OCI-LY7 (cell line): ENCODE measurements at regions not wholly inside any gene's neighbourhood (a gene's known extent, or its start where the extent isn't known, plus 50 kb on each side); places are given as distances from the start of the nearest gene placed in this dataset.
"Not testable (repeated sequence)": the region's sequence is repeated elsewhere in the genome, so short reads cannot be mapped to it uniquely, and the experiment has no call there.

Experiments
- BruUV-seq: library from RNA; stranded (reverse); fragments of 400-500 nt; replicated peaks from 2 replicates; lab custom pipeline; 2021; lab: Mats Ljungman, UMichigan
- CTCF ChIA-PET: fragments of 300-600 bp; sonication (Branson Sonifier 250); formaldehyde crosslinking; loops from one replicate; lab custom pipeline; 2022; ENCODE audit warnings: antibody characterized with exemption; ENCODE audit not compliant: unreplicated experiment; lab: Charles Lee
- POLR2A ChIA-PET: fragments of 300-600 bp; sonication (Branson Sonifier 250); formaldehyde crosslinking; loops from one replicate; lab custom pipeline; 2022; ENCODE audit warnings: antibody characterized with exemption; lab: Charles Lee
- DNase-seq: peaks from one replicate; pipeline ENCODE4 v3.0.0-alpha.2; 2015; ENCODE audit warnings: low spot score
- H2AFZ ChIP-seq: fragments of 200-600 bp; sonication (generic), shearing (Covaris generic); 2 replicates; pipeline ENCODE4 v1.6.1; 2014; ENCODE audit warnings: mild to moderate bottlenecking, antibody characterized with exemption, low read length, moderate library complexity
- H3K27ac ChIP-seq: fragments of 200-600 bp; sonication (generic); 2 replicates; pipeline ENCODE4 v1.5.1; 2014; ENCODE audit warnings: mixed run types, low read depth, mild to moderate bottlenecking, moderate library complexity, low read length, inconsistent platforms; ENCODE audit not compliant: poor library complexity, severe bottlenecking
- H3K36me3 ChIP-seq: fragments of 200-600 bp; sonication (generic); 2 replicates; pipeline ENCODE4 v1.6.1; 2014; ENCODE audit warnings: mild to moderate bottlenecking, antibody characterized with exemption, low read length, moderate library complexity, mixed read lengths; ENCODE audit not compliant: insufficient read depth
- H3K4me1 ChIP-seq: fragments of 200-600 bp; sonication (generic); 2 replicates; pipeline ENCODE4 v1.5.1; 2014; ENCODE audit warnings: mild to moderate bottlenecking, low read length; ENCODE audit not compliant: insufficient read depth, poor library complexity, severe bottlenecking
- H3K4me2 ChIP-seq: fragments of 200-600 bp; sonication (generic); 2 replicates; pipeline ENCODE4 v1.6.1; 2014; ENCODE audit warnings: mild to moderate bottlenecking, low read length
- H3K4me3 ChIP-seq: fragments of 200-600 bp; sonication (generic); 2 replicates; pipeline ENCODE4 v1.5.1; 2014; ENCODE audit warnings: mild to moderate bottlenecking, low read depth, low read length; ENCODE audit not compliant: poor library complexity, severe bottlenecking
- H3K79me2 ChIP-seq: fragments of 200-600 bp; sonication (generic); 2 replicates; pipeline ENCODE4 v1.6.1; 2016; ENCODE audit warnings: low read depth, mild to moderate bottlenecking, low read length, moderate library complexity, mixed read lengths; ENCODE audit not compliant: insufficient read depth
- H3K9me2 ChIP-seq: fragments of 200-600 bp; sonication (generic); 2 replicates; pipeline ENCODE4 v1.6.1; 2016; ENCODE audit warnings: mild to moderate bottlenecking, low read length, mixed read lengths; ENCODE audit not compliant: insufficient read depth
- H3K9me3 ChIP-seq: fragments of 200-600 bp; sonication (generic); 2 replicates; pipeline ENCODE4 v1.6.1; 2014; ENCODE audit warnings: mild to moderate bottlenecking, mixed run types, low read length, mixed read lengths
- H4K20me1 ChIP-seq: fragments of 200-600 bp; sonication (generic); 2 replicates; pipeline ENCODE4 v1.6.1; 2014; ENCODE audit warnings: mild to moderate bottlenecking, antibody characterized with exemption, low read length, moderate library complexity, mixed read lengths; ENCODE audit not compliant: insufficient read depth
- CTCF ChIP-seq: fragments of 200-600 bp; sonication (generic); conservative IDR thresholded peaks from 2 replicates; pipeline ENCODE4 v1.5.1; 2014; ENCODE audit warnings: mild to moderate bottlenecking, antibody characterized with exemption, low read length, moderate library complexity, mixed read lengths
- EZH2phosphoT487 ChIP-seq: fragments of 200-600 bp; sonication (generic); IDR thresholded peaks from 2 replicates; pipeline ENCODE4 v1.6.1; 2018; ENCODE audit warnings: low read depth, borderline replicate concordance, mild to moderate bottlenecking, mixed run types, antibody characterized with exemption, low read length, moderate library complexity, mixed read lengths
- intact Hi-C: fragments of 100-400 bp; cut with micrococcal nuclease; formaldehyde crosslinking; loops from one replicate; pipeline ENCODE4 v1.10.0; 2022; ENCODE audit not compliant: unreplicated experiment

GRCh38 chr12:31899109-31899508, 60.1 kb upstream of the RESF1 start:
- ChIA-PET CTCF (no interaction called here), POLR2A (interaction anchor here (0.7 to 1.4 kb wide), 2 partner anchors 8 to 103 kb away, joined by 3 to 4 read pairs; no protein-coding TSS in a partner anchor)
- Histone ChIP-seq H2AFZ (no peak overlapping the region), H3K9me2 (no peaks in the 10 kb centered on the region), H3K36me3 (peaks cover 41% of the 10 kb centered on the region), H3K79me2 (no peaks in the 10 kb centered on the region), H3K9me3 (peaks cover 67% of the 10 kb centered on the region), H3K4me1 (peaks cover 37% of the 10 kb centered on the region), H4K20me1 (no peaks in the 10 kb centered on the region), H3K4me2 (no peak overlapping the region), H3K27ac (peak overlapping the region; percentile 7), H3K4me3 (no peak overlapping the region)
- TF ChIP-seq CTCF (no peak), EZH2phosphoT487 (no peak)
- intact Hi-C loops = loop anchor here (5.0 to 10.0 kb wide), 3 partner anchors 152 to 236 kb away; partner anchors contain the start of gene AMN1
- DNase-seq = no peak
- BruUV-seq = no TSS peak

- H3K9me3 ChIP-seq = peaks cover 72% of the 10 kb centered on the region
- no TSS peak for BruUV-seq
- H3K36me3 ChIP-seq = peaks cover 51% of the 10 kb centered on the region
- peak overlapping the region; percentile 54 for H3K4me3 ChIP-seq
- no peaks in the 10 kb centered on the region for H4K20me1 ChIP-seq
- H3K9me2 ChIP-seq = no peaks in the 10 kb centered on the region
- peak overlapping the region; percentile 96 for H3K27ac ChIP-seq
- peak; percentile 32 for DNase-seq
- ChIA-PET CTCF (no interaction called here), POLR2A (interaction anchor here (0.7 to 1.3 kb wide), 3 partner anchors 17 to 21 kb away, joined by 3 to 6 read pairs (median 3); no protein-coding TSS in a partner anchor)
- no peak for TF ChIP-seq EZH2phosphoT487
- no peak for TF ChIP-seq CTCF
- peak overlapping the region; percentile 54; the same call in 1 of the 2 replicates for H2AFZ ChIP-seq
- peak overlapping the region; percentile 32 for H3K4me2 ChIP-seq
- no peaks in the 10 kb centered on the region for H3K79me2 ChIP-seq
- peaks cover 37% of the 10 kb centered on the region for H3K4me1 ChIP-seq
- intact Hi-C loops = loop anchor here (2.0 to 10.0 kb wide), 5 partner anchors 53 to 237 kb away; partner anchors contain the start of gene AMN1
Measured at GRCh38 chr12:31897781-31898503, 61.3 kb upstream of the RESF1 start.

DNA sequence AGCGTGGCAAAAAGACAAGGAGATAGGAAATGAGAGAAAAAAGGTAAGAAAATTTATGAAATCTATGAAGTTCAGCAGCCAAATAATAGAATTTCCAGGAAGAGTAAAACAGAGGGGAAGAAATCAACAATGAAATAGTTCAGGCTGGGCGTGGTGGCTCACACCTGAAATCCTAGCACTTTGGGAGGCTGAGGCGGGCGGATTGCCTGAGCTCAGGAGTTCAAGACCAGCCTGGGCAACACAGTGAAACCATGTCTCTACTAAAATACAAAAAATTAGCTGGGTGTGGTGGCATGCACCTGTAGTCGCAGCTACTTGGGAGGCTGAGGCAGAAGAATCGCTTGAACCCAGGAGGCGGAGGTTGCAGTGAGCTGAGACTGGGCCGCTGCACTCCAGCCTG, 62.1 kb upstream of the RESF1 start:
- POLR2A ChIA-PET = interaction anchor here (0.7 to 1.3 kb wide), 7 partner anchors 10 to 374 kb away, joined by 3 to 6 read pairs (median 3); no protein-coding TSS in a partner anchor
- H3K9me2 ChIP-seq, H3K79me2 ChIP-seq, DNase-seq, H4K20me1 ChIP-seq, CTCF ChIA-PET: not testable (repeated sequence)
- peak overlapping the region; percentile 96 for H3K27ac ChIP-seq
- peaks cover 80% of the 10 kb centered on the region for H3K9me3 ChIP-seq
- peak overlapping the region; percentile 32 for H3K4me2 ChIP-seq
- H3K4me3 ChIP-seq = peak overlapping the region; percentile 54
- peaks cover 51% of the 10 kb centered on the region for H3K36me3 ChIP-seq
- peak overlapping the region; percentile 54; the same call in 1 of the 2 replicates for H2AFZ ChIP-seq
- intact Hi-C loops = loop anchor here (2.0 to 10.0 kb wide), 5 partner anchors 54 to 238 kb away; partner anchors contain the start of gene AMN1
- TSS peak; percentile 88 for BruUV-seq
- peaks cover 37% of the 10 kb centered on the region for H3K4me1 ChIP-seq
